ENCODE measurements at regions not wholly inside any gene's neighbourhood (a gene's known extent, or its start where the extent isn't known, plus 50 kb on each side); places are given as distances from the start of the nearest gene placed in this dataset.

- dilution Hi-C loops (cut with MboI; ENCODE audit: extremely low pct_ligation_motif_present, low sequenced_read_pairs) = no loop called here
- POLR2A ChIA-PET = no interaction called here
- BruUV-seq (replicated peaks) = no TSS peak
- Histone ChIP-seq H3K4me2 (ENCODE audit: insufficient read depth, low read length) (no peak overlapping the region), H3K36me3 (ENCODE audit: control insufficient read depth in 2 of 2, extremely low read depth in 1 of 2, insufficient read depth in 2 of 2, low read length in 2 of 2) (no peaks in the 10 kb centered on the region), H3K9ac (replicated peaks; ENCODE audit: extremely low read depth, insufficient read depth, low read length) (no peak overlapping the region), H3K4me3 (replicated peaks in 1 of 3; ENCODE audit: insufficient read depth in 1 of 3, low read depth in 1 of 3, low read length in 3 of 3) (no peak overlapping the region), H2AFZ (ENCODE audit: low read depth, low read length) (no peak overlapping the region), H3K27ac (ENCODE audit: insufficient read depth, low read depth, low read length) (no peak overlapping the region), H3K79me2 (ENCODE audit: control insufficient read depth, insufficient read depth, low read length) (no peaks in the 10 kb centered on the region), H3K9me1 (replicated peaks; ENCODE audit: control insufficient read depth, extremely low read depth, insufficient read depth, low read length) (no peaks in the 10 kb centered on the region), H4K20me1 (replicated peaks; ENCODE audit: control insufficient read depth, extremely low read depth, insufficient read depth, low read length) (no peaks in the 10 kb centered on the region), H3K4me1 (ENCODE audit: control insufficient read depth, extremely low read depth, insufficient read depth, low read length) (no peaks in the 10 kb centered on the region), H3K27me3 (ENCODE audit: control insufficient read depth in 2 of 2, insufficient read depth in 2 of 2, low read length in 2 of 2) (no peaks in the 10 kb centered on the region), H3K9me3 (replicated peaks; ENCODE audit: control insufficient read depth, insufficient read depth, low read length) (no peaks in the 10 kb centered on the region)
- FAIRE-seq (no peak), DNase-seq (ENCODE audit: low read depth, low spot score) (no peak)
- intact Hi-C loops (cut with micrococcal nuclease) = no loop called here
- CTCF ChIA-PET = no interaction called here
- no peak for TF ChIP-seq MYC (IDR thresholded peaks at IDR 0.05; ENCODE audit: low read depth, low read length)
- TF ChIP-seq EZH2 (IDR thresholded peaks at IDR 0.05; ENCODE audit: borderline replicate concordance, low read depth, low read length, severe bottlenecking) = no peak
- TF ChIP-seq POLR2AphosphoS5 (IDR thresholded peaks at IDR 0.05; ENCODE audit: insufficient read depth, low read depth, low read length) = no peak
- TF ChIP-seq JUN (IDR thresholded peaks at IDR 0.05; ENCODE audit: borderline replicate concordance, insufficient read depth, insufficient read length, low read depth) = no peak
- no peak for TF ChIP-seq MAX (IDR thresholded peaks at IDR 0.05; ENCODE audit: insufficient read depth, insufficient read length)
- TF ChIP-seq FOS (IDR thresholded peaks at IDR 0.05; ENCODE audit: borderline replicate concordance, insufficient read depth, low read length) = no peak
- no peak for TF ChIP-seq GATA2 (IDR thresholded peaks at IDR 0.05; ENCODE audit: insufficient read depth, insufficient read length, low read depth, low read length)
- no peak for TF ChIP-seq POLR2A (IDR thresholded peaks at IDR 0.05; ENCODE audit: low read depth, low read length)
- TF ChIP-seq CTCF (IDR thresholded peaks at IDR 0.05; ENCODE audit: extremely low read depth in 1 of 2, insufficient read depth in 1 of 2, low read depth in 1 of 2, low read length in 2 of 2) = no peak
Measured at GRCh38 chr6:94270091-94270948, 851.0 kb upstream of the EPHA7 start.
